PC-9 (cell line): ENCODE measurements at regions not wholly inside any gene's neighbourhood (a gene's known extent, or its start where the extent isn't known, plus 50 kb on each side); places are given as distances from the start of the nearest gene placed in this dataset.

Experiments
- EZH2 ChIP-seq: fragments of 200-600 bp; sonication (generic); IDR thresholded peaks from 2 replicates; pipeline ENCODE4 v1.8.0; 2017; ENCODE audit warnings: antibody characterized with exemption, low read depth
- TF ChIP-seq, protein P1 (sequence below): fragments of 200-600 bp; sonication (generic); conservative IDR thresholded peaks from 2 replicates; pipeline ENCODE4 v1.6.1; 2017; ENCODE audit warnings: mixed run types, antibody characterized with exemption, mild to moderate bottlenecking, moderate library complexity

- TF ChIP-seq, protein P1, sequence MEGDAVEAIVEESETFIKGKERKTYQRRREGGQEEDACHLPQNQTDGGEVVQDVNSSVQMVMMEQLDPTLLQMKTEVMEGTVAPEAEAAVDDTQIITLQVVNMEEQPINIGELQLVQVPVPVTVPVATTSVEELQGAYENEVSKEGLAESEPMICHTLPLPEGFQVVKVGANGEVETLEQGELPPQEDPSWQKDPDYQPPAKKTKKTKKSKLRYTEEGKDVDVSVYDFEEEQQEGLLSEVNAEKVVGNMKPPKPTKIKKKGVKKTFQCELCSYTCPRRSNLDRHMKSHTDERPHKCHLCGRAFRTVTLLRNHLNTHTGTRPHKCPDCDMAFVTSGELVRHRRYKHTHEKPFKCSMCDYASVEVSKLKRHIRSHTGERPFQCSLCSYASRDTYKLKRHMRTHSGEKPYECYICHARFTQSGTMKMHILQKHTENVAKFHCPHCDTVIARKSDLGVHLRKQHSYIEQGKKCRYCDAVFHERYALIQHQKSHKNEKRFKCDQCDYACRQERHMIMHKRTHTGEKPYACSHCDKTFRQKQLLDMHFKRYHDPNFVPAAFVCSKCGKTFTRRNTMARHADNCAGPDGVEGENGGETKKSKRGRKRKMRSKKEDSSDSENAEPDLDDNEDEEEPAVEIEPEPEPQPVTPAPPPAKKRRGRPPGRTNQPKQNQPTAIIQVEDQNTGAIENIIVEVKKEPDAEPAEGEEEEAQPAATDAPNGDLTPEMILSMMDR: no peak
- TF ChIP-seq EZH2: no peak
Measured at GRCh38 chr2:61718965-61719364, 134.9 kb downstream of the FAM161A start.
